Heart right ventricle (tissue), 16 donors: ENCODE measurements at regions not wholly inside any gene's neighbourhood (a gene's known extent, or its start where the extent isn't known, plus 50 kb on each side); places are given as distances from the start of the nearest gene placed in this dataset.

Experiments
- ATAC-seq, 8 donors: fragments of 200-7000 bp; cut with Tn5 transposase; one replicate each; pipeline ENCODE4 v1.9.1; 2020; ENCODE audit warnings: mild to moderate bottlenecking in 8 of 8, moderate library complexity in 8 of 8, moderate number of reproducible peaks in 1 of 8
- DNase-seq, 2 donors: peaks; one replicate each; pipeline ENCODE4 v3.0.0-alpha.2; 2020
- H3K27ac ChIP-seq, 10 donors: fragments of 200-600 bp; sonication (generic) in 2 of 10; one replicate each; pipeline versions ENCODE4 v1.5.0 to v1.8.0; 2020 to 2022; ENCODE audit warnings: mild to moderate bottlenecking in 3 of 10
- H3K27me3 ChIP-seq, 7 donors: fragments of 200-600 bp; one replicate each; pipeline ENCODE4 v1.8.0; 2021 to 2022; ENCODE audit warnings: mild to moderate bottlenecking in 2 of 7
- H3K36me3 ChIP-seq, 9 donors: fragments of 200-600 bp; sonication (generic) in 1 of 9; one replicate each; pipeline versions ENCODE4 v1.5.0 to v1.8.0; 2020 to 2022; ENCODE audit warnings: mild to moderate bottlenecking in 2 of 9
- H3K4me1 ChIP-seq, 9 donors: fragments of 200-600 bp; sonication (generic) in 1 of 9; one replicate each; pipeline versions ENCODE4 v1.5.0 to v1.8.0; 2020 to 2022; ENCODE audit warnings: mild to moderate bottlenecking in 4 of 9
- H3K4me3 ChIP-seq, 10 donors: fragments of 200-600 bp; sonication (generic) in 2 of 10; one replicate each; pipeline versions ENCODE4 v1.5.0 to v1.8.0; 2020 to 2022; ENCODE audit warnings: mild to moderate bottlenecking in 7 of 10, moderate library complexity in 2 of 10
- H3K9me3 ChIP-seq, 11 donors: fragments of 200-600 bp in 10 of 11; sonication (generic) in 2 of 11; one replicate each; pipeline versions ENCODE4 v1.5.0 to v1.8.0; 2013 to 2022; ENCODE audit warnings: mild to moderate bottlenecking in 2 of 11, control low read depth in 1 of 11, moderate library complexity in 1 of 11
- WGBS, 2 donors: extraction: QIAGEN DNeasy Blood & Tissue Kit; methylation state at CpG; one replicate each; pipeline ENCODE4 v1.1.7; 2013; ENCODE audit warnings: inconsistent platforms in 1 of 2; 5-methylcytosine and 5-hydroxymethylcytosine counted together
- intact Hi-C, 10 donors: fragments of 100-400 bp; cut with DNase I; formaldehyde crosslinking; loops; one replicate each; pipeline versions ENCODE4 v1.11.1 to v1.14.2; 2022
- TF ChIP-seq, protein P1 (sequence below), 9 donors: fragments of 200-600 bp; sonication (generic) in 2 of 9; IDR thresholded peaks; one replicate each; pipeline versions ENCODE4 v1.5.0 to v1.8.0; 2021 to 2022; ENCODE audit warnings: antibody characterized with exemption in 9 of 9, mild to moderate bottlenecking in 5 of 9, moderate library complexity in 1 of 9
- donor health status: Arrhythmogenic right ventricular cardiomyopathy.
- donor health status: ischemic (EF 13 %, LVEDD 7.1; RV severe dilation, severe dysfunction).
- donor health status: healthy with polysubstance abuse.
- donor health status: DM: no; HTN: yes; CAD: no.
- donor health status: DM: no; HTN: no; CAD: no.
- donor health status: ischemic (EF 25% LVEDD 6.9; RV normal size, moderate dysfunction).
- donor health status: ischemic (EF 25% LVEDD 5.7; RV mildly dilated, moderate dysfunction).
- donor health status: healthy.
- donor health status: DM: yes; HTN: yes; CAD: no.
- donor health status: Ischemic cardiomyopathy.
- donor health status: ischemic (EF 35%, LVEDD 5.7; RV mildly dilated, moderate dysfunction).
- donor health status: nonischemic (EF 11% LVEDD 7.7; RV severe dilation, severe dysfunction).
- donor health status: DM: yes; HTN: yes; CAD: no.
- donor health status: PGD.
- donor health status: ischemic (EF 29% LVEDD 5.4; RV normal size, mild dysfunction).
- donor health status: nonischemic (EF 23%, LVEDD 6.1; RV moderate dilation, normal function).

DNA sequence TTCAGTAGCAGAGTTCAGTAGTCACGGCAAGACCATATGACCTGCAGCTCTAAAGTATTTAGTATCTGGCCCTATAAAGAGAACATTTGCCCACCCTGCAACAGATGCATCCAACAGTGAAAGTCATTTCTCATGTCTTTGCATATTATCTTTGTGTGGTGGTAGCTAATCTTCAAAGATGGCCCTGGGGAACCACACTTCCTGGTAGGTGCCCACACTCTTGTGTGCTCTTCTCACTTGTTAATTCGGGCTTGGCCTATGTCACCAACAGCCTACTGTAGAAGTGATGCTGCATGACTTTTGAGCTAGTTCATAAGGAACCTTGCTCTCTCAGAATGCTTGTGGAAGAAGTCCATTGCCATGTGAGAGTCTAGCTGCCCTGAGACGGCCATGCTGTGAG, 85.6 kb downstream of the MAP1LC3B2 start:
- TF ChIP-seq, protein P1, sequence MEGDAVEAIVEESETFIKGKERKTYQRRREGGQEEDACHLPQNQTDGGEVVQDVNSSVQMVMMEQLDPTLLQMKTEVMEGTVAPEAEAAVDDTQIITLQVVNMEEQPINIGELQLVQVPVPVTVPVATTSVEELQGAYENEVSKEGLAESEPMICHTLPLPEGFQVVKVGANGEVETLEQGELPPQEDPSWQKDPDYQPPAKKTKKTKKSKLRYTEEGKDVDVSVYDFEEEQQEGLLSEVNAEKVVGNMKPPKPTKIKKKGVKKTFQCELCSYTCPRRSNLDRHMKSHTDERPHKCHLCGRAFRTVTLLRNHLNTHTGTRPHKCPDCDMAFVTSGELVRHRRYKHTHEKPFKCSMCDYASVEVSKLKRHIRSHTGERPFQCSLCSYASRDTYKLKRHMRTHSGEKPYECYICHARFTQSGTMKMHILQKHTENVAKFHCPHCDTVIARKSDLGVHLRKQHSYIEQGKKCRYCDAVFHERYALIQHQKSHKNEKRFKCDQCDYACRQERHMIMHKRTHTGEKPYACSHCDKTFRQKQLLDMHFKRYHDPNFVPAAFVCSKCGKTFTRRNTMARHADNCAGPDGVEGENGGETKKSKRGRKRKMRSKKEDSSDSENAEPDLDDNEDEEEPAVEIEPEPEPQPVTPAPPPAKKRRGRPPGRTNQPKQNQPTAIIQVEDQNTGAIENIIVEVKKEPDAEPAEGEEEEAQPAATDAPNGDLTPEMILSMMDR (IDR thresholded peaks at IDR 0.05): no peak
- intact Hi-C loops: no loop called here
- Histone ChIP-seq H3K27me3 (no peaks in the 10 kb centered on the region), H3K27ac (no peak overlapping the region), H3K4me1 (peaks cover 0 to 15% (median 0%) of the 10 kb centered on the region in 9 donors), H3K36me3 (no peaks in the 10 kb centered on the region), H3K9me3 (peaks cover 0 to 10% (median 0%) of the 10 kb centered on the region in 11 donors), H3K4me3 (no peak overlapping the region)
- no peak for ATAC-seq
- 92 to 97% methylated on average over 3 of the region's 3 CpGs for WGBS, 2 donors
- DNase-seq: no peak

DNA sequence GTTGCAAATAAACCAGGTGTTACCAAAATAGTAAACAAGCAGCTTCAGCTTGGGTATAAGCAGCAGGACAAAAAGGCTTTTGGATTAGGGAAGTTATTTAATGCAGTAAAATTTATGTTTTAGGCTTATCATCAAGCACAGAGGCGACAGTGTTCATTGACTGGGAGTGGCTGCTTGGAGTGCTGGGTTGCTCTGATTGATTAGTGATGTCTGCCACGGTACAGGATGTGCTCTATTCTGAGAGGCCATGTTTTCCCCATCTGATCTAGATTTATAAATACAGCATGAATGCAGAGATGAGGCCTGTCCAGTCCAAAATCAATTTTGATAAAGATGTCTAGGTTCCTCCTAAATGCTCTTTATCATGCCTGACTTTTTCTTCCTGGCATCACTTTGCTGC, 83.5 kb downstream of the MAP1LC3B2 start:
- TF ChIP-seq, protein P1 (IDR thresholded peaks at IDR 0.05): no peak
- 76 to 93% methylated on average over 2 of the region's 2 CpGs for WGBS, 2 donors
- H3K4me3 ChIP-seq: no peak overlapping the region
- ATAC-seq (no peak), DNase-seq (no peak)
- H3K27ac ChIP-seq: no peak overlapping the region
- H3K4me1 ChIP-seq: peaks cover 0 to 7% (median 0%) of the 10 kb centered on the region in 9 donors
- no peaks in the 10 kb centered on the region for H3K36me3 ChIP-seq
- H3K9me3 ChIP-seq: peaks cover 0 to 10% (median 0%) of the 10 kb centered on the region in 11 donors
- no peaks in the 10 kb centered on the region for H3K27me3 ChIP-seq
- intact Hi-C loops: no loop called here

DNA sequence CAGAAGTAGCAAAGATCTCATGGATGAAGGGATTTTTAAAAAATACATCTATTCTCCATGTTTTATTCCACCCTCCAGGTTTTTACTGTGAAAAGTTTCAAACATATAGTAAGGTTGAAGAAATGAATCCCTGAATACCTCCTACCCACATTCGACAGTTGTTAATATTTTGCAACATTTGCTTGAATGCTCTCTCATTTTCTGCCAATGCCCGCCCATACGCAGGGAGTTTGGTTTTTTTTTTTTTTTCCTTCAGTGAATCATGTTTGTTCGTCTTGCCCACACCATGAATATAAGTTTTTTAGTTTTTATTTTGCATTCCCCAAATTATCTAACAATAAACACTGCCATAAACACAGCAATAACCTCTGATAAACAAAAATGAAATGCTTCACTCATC, 82.9 kb downstream of the MAP1LC3B2 start:
- H3K27ac ChIP-seq: no peak overlapping the region
- intact Hi-C loops: no loop called here
- H3K27me3 ChIP-seq: no peaks in the 10 kb centered on the region
- no peak overlapping the region for H3K4me3 ChIP-seq
- ATAC-seq: no peak
- H3K4me1 ChIP-seq: peaks cover 0 to 11% (median 0%) of the 10 kb centered on the region in 9 donors
- TF ChIP-seq, protein P1 (IDR thresholded peaks at IDR 0.05): no peak
- WGBS, 2 donors: 87 to 89% methylated on average over 4 of the region's 4 CpGs
- DNase-seq: no peak
- H3K36me3 ChIP-seq: no peaks in the 10 kb centered on the region
- H3K9me3 ChIP-seq: peaks cover 0 to 10% (median 0%) of the 10 kb centered on the region in 11 donors

DNA sequence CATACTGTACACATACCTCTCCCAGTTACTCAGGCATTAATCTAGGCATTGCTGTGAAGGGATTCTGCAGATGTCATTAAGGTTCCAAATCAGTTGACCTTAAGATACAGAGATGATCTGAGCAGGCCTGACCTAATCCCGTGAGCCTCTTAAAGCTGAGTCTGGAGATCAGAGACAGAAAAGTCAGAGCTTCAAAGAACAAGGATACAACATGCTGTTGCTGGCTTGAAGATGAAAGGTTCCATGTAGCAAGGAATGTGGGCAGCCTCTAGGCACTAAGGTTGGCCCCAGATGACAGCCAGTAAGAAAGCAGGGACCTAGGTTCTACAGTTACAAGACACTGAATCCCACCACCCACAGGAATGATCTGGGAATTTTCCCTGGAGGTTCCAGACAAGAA, 81.1 kb downstream of the MAP1LC3B2 start:
- intact Hi-C loops: no loop called here
- DNase-seq (no peak), ATAC-seq (no peak)
- no peak overlapping the region for H3K27ac ChIP-seq
- H3K9me3 ChIP-seq: peaks cover 0 to 10% (median 0%) of the 10 kb centered on the region in 11 donors
- no peaks in the 10 kb centered on the region for H3K27me3 ChIP-seq
- TF ChIP-seq, protein P1 (IDR thresholded peaks at IDR 0.05): no peak
- no peaks in the 10 kb centered on the region for H3K36me3 ChIP-seq
- H3K4me1 ChIP-seq: peaks cover 0 to 27% (median 0%) of the 10 kb centered on the region in 9 donors
- no peak overlapping the region for H3K4me3 ChIP-seq
- 80 to 89% methylated on average over 1 of the region's 1 CpG for WGBS, 2 donors
